HG03039 (cell line): ENCODE measurements at regions not wholly inside any gene's neighbourhood (a gene's known extent, or its start where the extent isn't known, plus 50 kb on each side); places are given as distances from the start of the nearest gene placed in this dataset.
"Not testable (repeated sequence)": the region's sequence is repeated elsewhere in the genome, so short reads cannot be mapped to it uniquely, and the experiment has no call there.

Experiments used
- ATAC-seq: cut with Tn5 transposase; IDR thresholded peaks from one replicate; pipeline ENCODE4 v1.9.1; 2021; ENCODE audit warnings: mild to moderate bottlenecking, moderate library complexity; ENCODE audit not compliant: unreplicated experiment

DNA sequence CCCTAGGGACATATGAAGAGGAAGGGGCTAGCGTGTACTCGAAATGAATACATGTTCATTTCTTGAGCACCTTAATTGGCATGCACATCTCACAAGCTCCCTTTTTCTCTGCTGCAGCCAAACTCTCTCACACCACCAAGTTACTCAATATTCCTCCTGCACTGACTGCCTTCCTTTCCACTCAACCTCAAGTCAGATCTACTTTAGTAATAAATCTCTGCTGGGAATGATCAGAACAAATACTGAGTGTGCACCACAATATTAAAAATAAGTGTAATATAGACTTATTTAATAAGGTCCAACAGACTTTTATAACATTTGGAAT lies 995.8 kb upstream of the WWC1 start:
- ATAC-seq: no peak

DNA sequence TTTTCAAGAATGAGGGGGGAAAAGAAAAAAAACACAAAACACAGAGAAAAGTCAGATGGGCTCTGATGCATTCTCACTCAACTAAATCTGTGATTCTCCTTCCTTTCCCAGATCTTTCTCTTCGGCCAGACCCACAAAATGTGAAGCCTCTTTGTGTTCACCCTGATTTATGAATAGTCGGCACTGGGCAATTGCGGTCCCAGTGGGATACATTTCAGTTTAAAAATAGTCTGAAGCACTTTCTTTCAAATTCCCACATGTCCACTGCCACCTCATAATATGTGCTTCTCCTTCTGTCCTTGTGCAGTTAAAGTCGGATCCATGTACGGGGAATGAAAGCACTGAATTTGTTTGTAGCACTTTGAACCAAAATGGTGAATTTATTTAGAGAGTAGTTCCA lies 995.4 kb upstream of the WWC1 start:
- ATAC-seq: no peak

GRCh38 chr5:167296661-167297060 lies 994.8 kb upstream of the WWC1 start:
- no peak for ATAC-seq

DNA sequence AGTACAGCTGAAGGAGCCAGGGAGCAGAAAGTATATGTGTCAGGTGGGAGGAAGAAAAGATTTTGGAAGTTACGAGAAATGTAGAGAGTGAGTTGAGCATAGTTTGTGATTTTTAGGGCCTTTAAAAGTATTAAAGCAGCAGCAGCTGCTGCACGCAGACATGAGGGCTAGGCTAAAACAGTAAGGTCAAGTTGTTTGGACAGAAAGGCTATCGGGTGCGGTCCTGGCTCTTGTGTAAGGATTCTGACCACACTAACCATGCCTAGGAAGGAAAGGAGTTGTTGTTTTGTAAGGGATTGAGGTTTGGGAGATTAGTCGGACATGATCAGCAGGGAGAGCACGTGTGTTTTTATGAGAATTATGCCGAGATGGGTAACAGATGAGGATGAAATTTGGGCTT lies 991.6 kb upstream of the WWC1 start:
- not testable (repeated sequence) for ATAC-seq

DNA sequence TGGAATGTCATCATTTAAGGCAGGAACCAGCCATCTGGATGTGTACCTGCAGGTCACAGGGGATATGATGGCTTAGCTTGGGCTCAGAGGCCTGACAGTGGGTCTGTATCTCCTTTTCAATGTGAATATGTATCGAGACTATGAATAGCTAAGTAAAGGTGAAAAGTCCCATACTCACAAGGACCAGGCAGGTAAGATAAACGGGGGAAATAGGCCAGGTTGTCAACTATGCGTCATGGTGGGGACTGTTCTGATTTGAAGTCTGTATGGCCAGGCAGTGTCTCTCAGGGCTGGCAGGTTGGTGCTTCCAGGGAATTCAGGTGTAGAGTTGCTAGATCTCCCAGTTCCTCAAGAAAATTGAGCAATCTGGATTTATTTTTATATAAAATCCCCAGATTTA lies 987.9 kb upstream of the WWC1 start:
- ATAC-seq: no peak

DNA sequence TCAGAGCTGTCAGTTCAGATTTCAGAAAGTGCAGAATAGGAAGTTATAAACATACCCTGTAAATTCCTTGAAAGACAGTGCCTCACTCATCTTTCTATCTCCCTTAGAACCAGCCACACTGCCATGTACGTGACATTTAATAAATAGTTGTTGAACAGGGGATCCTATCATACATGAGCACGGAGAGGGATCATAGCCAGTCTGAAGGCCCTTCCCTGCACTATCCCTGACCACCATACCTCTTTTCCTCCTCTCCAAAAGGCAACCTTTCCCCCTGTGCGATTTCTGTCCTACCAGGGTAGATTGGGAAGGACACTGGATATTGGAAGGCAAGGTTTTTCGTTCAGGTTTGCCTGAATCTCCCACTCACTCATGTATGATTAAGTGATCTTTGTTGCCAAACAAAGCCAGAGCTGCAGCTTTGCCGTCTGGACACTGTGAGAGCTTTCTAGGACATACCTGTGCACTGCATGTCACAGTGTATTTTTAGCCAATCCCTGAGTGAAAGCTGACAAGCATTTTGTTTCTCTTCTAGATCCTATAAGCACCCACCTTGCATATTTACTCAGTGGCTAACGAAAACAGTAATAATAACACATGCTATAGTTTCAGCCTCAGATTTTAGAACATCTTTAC lies 986.5 kb upstream of the WWC1 start:
- no peak for ATAC-seq

DNA sequence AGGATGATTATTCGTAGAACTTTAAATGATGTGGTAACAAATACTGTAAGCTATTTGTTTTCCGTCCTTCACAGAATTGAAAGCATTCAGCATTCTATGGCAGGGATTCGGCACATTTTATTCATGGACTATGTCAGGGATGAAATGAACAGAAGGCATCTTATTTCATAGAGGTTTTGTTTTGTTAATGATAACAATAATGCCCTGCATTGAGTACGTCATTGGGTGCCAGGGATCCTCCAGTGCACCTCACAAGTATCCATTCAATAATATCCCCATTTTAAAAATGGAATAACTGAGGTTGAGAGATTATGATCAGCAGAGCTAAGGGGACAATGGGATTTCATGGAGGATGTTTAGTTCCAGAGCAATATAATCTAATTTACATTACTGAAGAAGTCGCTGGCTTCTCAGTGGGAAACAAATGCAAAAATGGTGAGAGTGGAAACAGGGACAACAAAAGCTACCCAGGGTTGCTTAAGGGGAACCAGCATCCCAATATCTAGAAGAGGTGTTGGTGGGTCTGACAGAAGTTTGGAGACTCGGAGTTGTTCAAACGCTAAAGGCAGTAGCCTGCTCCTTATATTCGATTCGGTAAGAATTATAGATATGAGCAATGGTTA lies 985.7 kb upstream of the WWC1 start:
- ATAC-seq: no peak

GRCh38 chr5:167307042-167307441 lies 984.4 kb upstream of the WWC1 start:
- no peak for ATAC-seq

GRCh38 chr5:167308466-167308865 lies 983.0 kb upstream of the WWC1 start:
- ATAC-seq: no peak

- ATAC-seq: no peak
Observed at GRCh38 chr5:167309941-167310517, 981.4 kb upstream of the WWC1 start.

DNA sequence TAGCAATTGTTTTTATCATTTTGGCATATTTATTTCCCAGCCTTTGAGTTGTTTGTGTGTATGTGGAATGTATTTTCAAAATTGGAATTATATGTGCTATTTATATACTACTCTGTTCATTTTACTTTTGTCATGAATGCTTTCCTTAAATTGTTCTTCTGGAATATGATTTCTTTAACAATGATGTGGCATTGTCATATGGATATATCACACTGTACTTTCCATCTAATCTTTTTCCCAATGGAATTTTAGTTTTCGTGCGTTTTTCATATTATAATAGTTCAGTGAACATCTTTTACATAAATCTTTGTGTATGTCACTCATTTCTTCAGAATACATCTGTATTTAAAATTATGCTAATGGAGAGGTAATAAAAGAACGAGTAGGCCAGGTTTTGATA lies 980.1 kb upstream of the WWC1 start:
- ATAC-seq: no peak

DNA sequence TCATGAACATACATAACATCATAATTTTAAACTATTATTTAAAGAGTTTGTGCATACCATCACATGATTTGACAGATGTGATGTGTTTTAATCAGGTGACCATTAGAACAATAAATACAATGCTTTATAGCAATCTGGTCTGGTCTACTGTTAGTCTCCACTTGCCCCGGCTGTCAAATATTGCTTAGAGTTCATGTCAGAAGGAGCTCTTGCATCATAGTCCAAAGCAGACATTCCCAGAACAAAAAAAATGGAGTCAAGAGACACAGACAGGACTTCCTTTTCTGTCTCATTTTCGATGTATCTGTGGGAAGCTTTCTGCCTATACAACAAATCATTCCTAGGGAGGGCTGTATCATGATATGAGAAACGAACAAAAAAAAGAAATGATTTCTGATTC lies 979.2 kb upstream of the WWC1 start:
- ATAC-seq: no peak

DNA sequence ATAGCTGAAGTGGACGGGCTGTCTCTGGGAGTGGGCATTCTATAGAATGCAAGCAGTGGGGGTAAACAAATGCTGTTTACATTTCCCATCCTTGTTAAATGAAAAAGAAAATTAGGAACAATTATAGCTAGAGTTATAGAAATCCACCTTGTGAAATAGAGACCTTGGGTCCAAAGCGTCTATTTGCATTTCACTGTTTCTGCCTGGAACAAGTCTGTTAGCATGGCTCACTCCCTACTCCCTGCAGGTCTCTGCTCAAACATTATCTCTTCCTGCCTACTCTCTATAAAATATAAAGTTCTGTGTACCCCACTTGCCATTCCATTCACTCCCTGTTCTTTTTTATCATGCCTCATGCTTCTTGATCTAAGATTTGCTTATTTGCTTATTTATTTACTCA lies 975.7 kb upstream of the WWC1 start:
- ATAC-seq: no peak

- no peak for ATAC-seq
Observed at GRCh38 chr5:167317884-167318283, 973.6 kb upstream of the WWC1 start.

DNA sequence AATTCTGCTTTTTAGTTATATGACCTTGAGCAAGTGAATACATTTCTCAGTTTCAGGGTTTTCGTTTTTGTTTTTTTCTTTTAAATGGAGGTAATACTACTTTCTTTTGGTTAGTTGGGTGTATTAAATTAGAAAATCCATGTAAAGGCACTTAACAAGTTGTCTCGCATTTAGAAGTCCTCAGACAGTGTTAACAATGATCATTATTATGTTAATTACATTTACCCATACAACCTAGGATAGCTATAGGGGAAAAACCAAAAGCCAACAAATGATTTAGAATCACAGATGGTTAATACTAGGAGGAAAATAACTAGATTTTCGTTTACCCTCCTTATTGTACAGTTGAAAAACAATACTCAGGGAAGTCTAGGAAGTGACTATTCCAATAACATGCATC lies 972.2 kb upstream of the WWC1 start:
- ATAC-seq: no peak

GRCh38 chr5:167320019-167320418 lies 971.4 kb upstream of the WWC1 start:
- no peak for ATAC-seq

DNA sequence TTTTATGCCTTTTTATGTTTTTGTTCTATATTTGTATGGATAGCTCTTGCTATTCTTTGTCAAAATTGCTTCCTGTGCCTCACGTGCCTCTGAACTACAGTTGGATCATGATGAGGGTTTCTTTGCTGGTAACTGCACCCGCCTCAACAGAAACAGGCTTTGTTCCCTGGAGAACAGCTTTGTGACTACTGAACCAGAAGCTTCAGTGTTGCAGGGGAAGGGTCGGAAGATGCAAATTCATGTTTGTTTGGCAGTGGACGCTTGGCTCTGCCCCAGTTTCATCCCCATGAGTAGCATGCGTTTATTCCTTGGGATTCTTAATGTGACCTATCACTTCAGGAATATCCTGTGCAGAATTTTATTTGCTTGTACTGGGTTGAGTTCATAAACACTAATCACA lies 959.1 kb upstream of the WWC1 start:
- ATAC-seq: no peak

DNA sequence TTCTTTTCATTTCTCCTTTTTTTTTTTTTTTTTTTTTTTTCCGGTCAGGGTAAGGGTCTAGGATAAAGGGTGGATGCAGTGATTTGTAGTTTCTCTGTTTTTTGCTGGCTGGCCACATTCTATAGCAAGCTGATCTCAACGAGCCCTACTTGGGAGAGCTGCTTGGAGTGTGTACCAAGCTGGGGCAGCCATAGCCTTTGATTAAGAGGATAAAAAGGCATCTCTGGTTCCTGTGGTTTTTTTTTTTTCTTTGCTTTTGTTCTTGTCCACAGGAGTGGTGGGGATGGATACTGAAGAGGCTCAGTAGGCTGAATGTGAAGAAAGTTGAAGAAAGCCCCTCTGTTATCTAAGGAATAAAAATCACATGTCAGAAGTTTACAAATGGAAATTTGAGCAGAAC lies 955.3 kb upstream of the WWC1 start:
- ATAC-seq: no peak

DNA sequence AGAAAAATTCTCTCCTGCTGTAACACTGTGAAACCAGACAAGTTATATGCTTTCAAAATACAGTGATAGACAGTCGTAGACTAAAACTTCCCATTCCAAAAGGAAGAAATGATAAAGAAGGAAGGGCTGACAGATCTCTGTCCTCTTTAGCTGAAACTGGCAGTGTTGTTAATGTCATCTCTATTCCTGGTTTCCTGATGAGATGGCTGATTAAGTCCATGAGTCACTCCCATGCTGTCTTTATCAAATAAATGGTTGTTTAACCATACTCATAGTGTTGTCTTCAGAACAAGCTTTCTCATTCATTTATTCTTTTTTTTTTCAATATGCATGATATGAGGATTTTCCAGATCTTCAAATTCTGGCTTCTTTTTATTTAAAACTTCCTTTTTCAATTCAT lies 952.2 kb upstream of the WWC1 start:
- ATAC-seq: no peak

- ATAC-seq: no peak
Observed at GRCh38 chr5:167346461-167346860, 945.0 kb upstream of the WWC1 start.

DNA sequence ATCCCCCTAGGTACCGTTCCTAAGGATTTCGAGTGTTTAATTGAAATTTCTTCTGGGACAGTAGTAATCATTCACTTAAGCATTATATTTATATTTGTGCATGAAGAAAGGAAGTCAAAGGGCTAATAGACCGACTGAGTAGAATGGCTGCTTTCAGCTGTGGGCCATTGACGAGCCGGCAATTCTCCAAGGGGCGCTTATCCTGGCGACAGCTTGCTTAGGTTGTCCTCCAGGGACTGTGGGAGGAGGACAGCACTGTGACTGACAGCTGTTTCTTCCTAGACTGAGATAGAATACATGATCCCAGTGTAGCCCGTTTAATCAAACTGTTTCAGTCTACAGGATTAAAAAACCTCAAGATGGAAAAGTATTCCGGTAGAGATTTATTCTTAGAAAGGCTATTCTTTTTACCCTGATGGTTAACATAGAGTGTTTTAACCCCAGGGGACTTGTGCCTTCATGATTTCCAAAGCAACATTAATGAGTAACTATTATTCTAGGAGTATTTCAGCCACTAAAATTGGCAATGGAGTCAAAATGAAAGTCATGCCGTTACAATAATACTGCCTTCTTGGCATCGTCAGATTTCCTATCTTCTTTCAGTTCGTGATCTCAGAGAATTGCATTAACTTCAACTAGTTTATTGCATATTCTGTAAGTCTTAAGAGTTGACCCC lies 943.1 kb upstream of the WWC1 start:
- ATAC-seq: no peak

DNA sequence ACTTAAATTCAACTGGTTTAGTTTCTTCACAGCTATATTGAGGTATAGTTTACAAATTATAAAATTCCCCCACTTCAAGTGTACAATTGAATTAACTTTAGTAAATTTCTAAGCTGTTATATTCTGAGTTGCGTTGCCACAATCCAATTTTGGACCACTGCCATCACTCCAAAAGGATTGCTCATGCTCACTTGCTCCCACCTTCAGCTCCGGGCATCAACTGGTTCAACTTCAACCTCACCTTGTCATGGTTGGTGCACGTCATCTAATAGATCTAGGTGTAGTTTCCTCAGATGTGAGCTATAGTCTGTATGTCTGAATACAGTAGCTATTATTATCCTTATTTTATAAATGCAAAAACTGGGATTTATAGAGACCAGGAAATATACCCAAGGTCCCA lies 942.5 kb upstream of the WWC1 start:
- ATAC-seq: no peak
